Activated CD4-positive, alpha-beta T cell treated with anti-CD3 and anti-CD28 coated beads, Interleukin-2, amount 50 U/mL, for 16 hours (primary cell): ENCODE measurements at regions not wholly inside any gene's neighbourhood (a gene's known extent, or its start where the extent isn't known, plus 50 kb on each side); places are given as distances from the start of the nearest gene placed in this dataset.
"Not testable (repeated sequence)": the region's sequence is repeated elsewhere in the genome, so short reads cannot be mapped to it uniquely, and the experiment has no call there.

Experiments
- DNase-seq: peaks from one replicate; pipeline ENCODE4 v3.0.0-alpha.2; 2020

GRCh38 chr13:86585835-86586234 lies 786.6 kb upstream of the SLITRK6 start:
- no peak for DNase-seq

- no peak for DNase-seq
These were observed 792.6 kb upstream of the SLITRK6 start for GRCh38 chr13:86591862-86592261.

GRCh38 chr13:86601351-86601750 lies 802.1 kb upstream of the SLITRK6 start:
- no peak for DNase-seq

- DNase-seq, result no peak
These were observed 807.0 kb upstream of the SLITRK6 start for GRCh38 chr13:86606264-86606663.

GRCh38 chr13:86608701-86609100 lies 809.5 kb upstream of the SLITRK6 start:
- DNase-seq, result no peak

GRCh38 chr13:86633346-86633745 lies 834.1 kb upstream of the SLITRK6 start:
- DNase-seq, result no peak

GRCh38 chr13:86651171-86651570 lies 852.0 kb upstream of the SLITRK6 start:
- DNase-seq, result not testable (repeated sequence)

- no peak for DNase-seq
These were observed 853.8 kb upstream of the SLITRK6 start for GRCh38 chr13:86653009-86653408.

GRCh38 chr13:86655561-86655960 lies 856.3 kb upstream of the SLITRK6 start:
- DNase-seq, result no peak

- DNase-seq, result no peak
These were observed 860.9 kb upstream of the SLITRK6 start for GRCh38 chr13:86660090-86660489.

GRCh38 chr13:86665842-86666241 lies 866.6 kb upstream of the SLITRK6 start:
- no peak for DNase-seq

- DNase-seq, result no peak
These were observed 874.8 kb upstream of the SLITRK6 start for GRCh38 chr13:86673931-86674431.

- no peak for DNase-seq
These were observed 882.0 kb upstream of the SLITRK6 start for GRCh38 chr13:86681223-86681622.

- DNase-seq, result no peak
These were observed 885.2 kb upstream of the SLITRK6 start for GRCh38 chr13:86684402-86684801.

GRCh38 chr13:86689911-86690310 lies 890.7 kb upstream of the SLITRK6 start:
- DNase-seq, result no peak

GRCh38 chr13:86692291-86692690 lies 893.1 kb upstream of the SLITRK6 start:
- no peak for DNase-seq

GRCh38 chr13:86710013-86710412 lies 910.8 kb upstream of the SLITRK6 start:
- DNase-seq, result no peak

GRCh38 chr13:86710896-86711295 lies 911.7 kb upstream of the SLITRK6 start:
- no peak for DNase-seq

GRCh38 chr13:86714495-86714894 lies 915.3 kb upstream of the SLITRK6 start:
- no peak for DNase-seq

GRCh38 chr13:86725105-86725504 lies 925.9 kb upstream of the SLITRK6 start:
- no peak for DNase-seq

- DNase-seq, result no peak
These were observed 930.0 kb upstream of the SLITRK6 start for GRCh38 chr13:86729206-86729605.

- no peak for DNase-seq
These were observed 932.8 kb upstream of the SLITRK6 start for GRCh38 chr13:86731987-86732386.

GRCh38 chr13:86737334-86737932 lies 933.7 kb upstream of the SLITRK5 start:
- DNase-seq, result no peak

GRCh38 chr13:86741762-86742285 lies 929.3 kb upstream of the SLITRK5 start:
- DNase-seq, result no peak
